ENCODE measurements at regions not wholly inside any gene's neighbourhood (a gene's known extent, or its start where the extent isn't known, plus 50 kb on each side); places are given as distances from the start of the nearest gene placed in this dataset.

GRCh38 chr10:4749271-4749574, 76.8 kb upstream of the AKR1E2 start:
- no peak for DNase-seq (ENCODE audit: low spot score)
- no peak overlapping the region for H3K4me3 Mint-ChIP-seq
- H3K27me3 Mint-ChIP-seq (ENCODE audit: low read depth) = peaks cover 26% of the 10 kb centered on the region
- no peaks in the 10 kb centered on the region for H3K4me1 Mint-ChIP-seq (ENCODE audit: low read depth)
- no peaks in the 10 kb centered on the region for H3K36me3 Mint-ChIP-seq (ENCODE audit: low read depth)
- no peaks in the 10 kb centered on the region for H3K9me3 Mint-ChIP-seq
- H3K27ac Mint-ChIP-seq = no peak overlapping the region

GRCh38 chr10:4748491-4749270, 77.3 kb upstream of the AKR1E2 start:
- no peak for DNase-seq (ENCODE audit: low spot score)
- Mint-ChIP-seq H3K4me3 (no peak overlapping the region), H3K9me3 (no peaks in the 10 kb centered on the region), H3K4me1 (ENCODE audit: low read depth) (no peaks in the 10 kb centered on the region), H3K36me3 (ENCODE audit: low read depth) (no peaks in the 10 kb centered on the region), H3K27me3 (ENCODE audit: low read depth) (peaks cover 30% of the 10 kb centered on the region), H3K27ac (no peak overlapping the region)

GRCh38 chr10:4742217-4742616, 83.8 kb upstream of the AKR1E2 start:
- Mint-ChIP-seq H3K27me3 (ENCODE audit: low read depth) (peaks cover 13% of the 10 kb centered on the region), H3K27ac (no peak overlapping the region), H3K4me3 (no peak overlapping the region), H3K36me3 (ENCODE audit: low read depth) (no peaks in the 10 kb centered on the region), H3K9me3 (no peaks in the 10 kb centered on the region), H3K4me1 (ENCODE audit: low read depth) (no peaks in the 10 kb centered on the region)
- no peak for DNase-seq (ENCODE audit: low spot score)

- H3K36me3 Mint-ChIP-seq (ENCODE audit: low read depth) = no peaks in the 10 kb centered on the region
- H3K9me3 Mint-ChIP-seq = no peaks in the 10 kb centered on the region
- H3K4me3 Mint-ChIP-seq = no peak overlapping the region
- peaks cover 8% of the 10 kb centered on the region for H3K27me3 Mint-ChIP-seq (ENCODE audit: low read depth)
- no peak overlapping the region for H3K27ac Mint-ChIP-seq
- DNase-seq (ENCODE audit: low spot score) = no peak
- H3K4me1 Mint-ChIP-seq (ENCODE audit: low read depth) = no peaks in the 10 kb centered on the region
Measured at GRCh38 chr10:4740471-4740870, 85.5 kb upstream of the AKR1E2 start.

GRCh38 chr10:4736608-4737007, 89.4 kb upstream of the AKR1E2 start:
- no peaks in the 10 kb centered on the region for H3K4me1 Mint-ChIP-seq (ENCODE audit: low read depth)
- peaks cover 4% of the 10 kb centered on the region for H3K27me3 Mint-ChIP-seq (ENCODE audit: low read depth)
- no peaks in the 10 kb centered on the region for H3K9me3 Mint-ChIP-seq
- H3K4me3 Mint-ChIP-seq = no peak overlapping the region
- H3K36me3 Mint-ChIP-seq (ENCODE audit: low read depth) = no peaks in the 10 kb centered on the region
- no peak overlapping the region for H3K27ac Mint-ChIP-seq
- DNase-seq (ENCODE audit: low spot score) = no peak

- DNase-seq (ENCODE audit: low spot score) = no peak
- H3K9me3 Mint-ChIP-seq = no peaks in the 10 kb centered on the region
- H3K4me1 Mint-ChIP-seq (ENCODE audit: low read depth) = no peaks in the 10 kb centered on the region
Measured at GRCh38 chr10:4736183-4736582, 89.8 kb upstream of the AKR1E2 start.

GRCh38 chr10:4733843-4734224, 92.2 kb upstream of the AKR1E2 start:
- Mint-ChIP-seq H3K36me3 (ENCODE audit: low read depth) (no peaks in the 10 kb centered on the region), H3K27ac (no peak overlapping the region), H3K4me1 (ENCODE audit: low read depth) (no peaks in the 10 kb centered on the region), H3K27me3 (ENCODE audit: low read depth) (peaks cover 4% of the 10 kb centered on the region), H3K9me3 (no peaks in the 10 kb centered on the region), H3K4me3 (no peak overlapping the region)
- no peak for DNase-seq (ENCODE audit: low spot score)

More at GRCh38 chr10:4736183-4736582, 89.8 kb upstream of the AKR1E2 start:
- H3K36me3 Mint-ChIP-seq (ENCODE audit: low read depth) = no peaks in the 10 kb centered on the region
- H3K27ac Mint-ChIP-seq = no peak overlapping the region
- H3K27me3 Mint-ChIP-seq (ENCODE audit: low read depth) = peaks cover 4% of the 10 kb centered on the region
- no peak overlapping the region for H3K4me3 Mint-ChIP-seq

GRCh38 chr10:4733150-4733842, 92.7 kb upstream of the AKR1E2 start:
- Mint-ChIP-seq H3K36me3 (ENCODE audit: low read depth) (no peaks in the 10 kb centered on the region), H3K27ac (no peak overlapping the region), H3K27me3 (ENCODE audit: low read depth) (peaks cover 2% of the 10 kb centered on the region), H3K4me1 (ENCODE audit: low read depth) (no peaks in the 10 kb centered on the region), H3K9me3 (no peaks in the 10 kb centered on the region), H3K4me3 (no peak overlapping the region)
- no peak for DNase-seq (ENCODE audit: low spot score)

GRCh38 chr10:4730998-4731397, 95.0 kb upstream of the AKR1E2 start:
- DNase-seq (ENCODE audit: low spot score) = no peak
- no peak overlapping the region for H3K27ac Mint-ChIP-seq
- H3K27me3 Mint-ChIP-seq (ENCODE audit: low read depth) = peaks cover 2% of the 10 kb centered on the region
- no peaks in the 10 kb centered on the region for H3K9me3 Mint-ChIP-seq
- H3K36me3 Mint-ChIP-seq (ENCODE audit: low read depth) = no peaks in the 10 kb centered on the region
- no peaks in the 10 kb centered on the region for H3K4me1 Mint-ChIP-seq (ENCODE audit: low read depth)
- H3K4me3 Mint-ChIP-seq = no peak overlapping the region

- Mint-ChIP-seq H3K27ac (no peak overlapping the region), H3K9me3 (no peaks in the 10 kb centered on the region), H3K27me3 (ENCODE audit: low read depth) (peaks cover 2% of the 10 kb centered on the region), H3K4me3 (no peak overlapping the region), H3K36me3 (ENCODE audit: low read depth) (no peaks in the 10 kb centered on the region), H3K4me1 (ENCODE audit: low read depth) (no peaks in the 10 kb centered on the region)
- DNase-seq (ENCODE audit: low spot score) = no peak
Measured at GRCh38 chr10:4725917-4726606, 99.9 kb upstream of the AKR1E2 start.

GRCh38 chr10:4723860-4724259, 102.1 kb upstream of the AKR1E2 start:
- H3K4me1 Mint-ChIP-seq (ENCODE audit: low read depth) = no peaks in the 10 kb centered on the region
- H3K36me3 Mint-ChIP-seq (ENCODE audit: low read depth) = no peaks in the 10 kb centered on the region
- peaks cover 6% of the 10 kb centered on the region for H3K27me3 Mint-ChIP-seq (ENCODE audit: low read depth)
- H3K9me3 Mint-ChIP-seq = no peaks in the 10 kb centered on the region
- H3K4me3 Mint-ChIP-seq = no peak overlapping the region
- H3K27ac Mint-ChIP-seq = no peak overlapping the region
- no peak for DNase-seq (ENCODE audit: low spot score)

- Mint-ChIP-seq H3K27me3 (ENCODE audit: low read depth) (peaks cover 9% of the 10 kb centered on the region), H3K4me1 (ENCODE audit: low read depth) (no peaks in the 10 kb centered on the region), H3K4me3 (no peak overlapping the region), H3K36me3 (ENCODE audit: low read depth) (no peaks in the 10 kb centered on the region), H3K27ac (no peak overlapping the region), H3K9me3 (no peaks in the 10 kb centered on the region)
- no peak for DNase-seq (ENCODE audit: low spot score)
Measured at GRCh38 chr10:4721999-4722753, 103.8 kb upstream of the AKR1E2 start.

GRCh38 chr10:4720463-4720862, 105.5 kb upstream of the AKR1E2 start:
- Mint-ChIP-seq H3K4me3 (no peak overlapping the region), H3K9me3 (no peaks in the 10 kb centered on the region), H3K27ac (no peak overlapping the region), H3K4me1 (ENCODE audit: low read depth) (no peaks in the 10 kb centered on the region), H3K27me3 (ENCODE audit: low read depth) (peaks cover 9% of the 10 kb centered on the region), H3K36me3 (ENCODE audit: low read depth) (no peaks in the 10 kb centered on the region)
- DNase-seq (ENCODE audit: low spot score) = no peak

GRCh38 chr10:4719671-4720070, 106.3 kb upstream of the AKR1E2 start:
- Mint-ChIP-seq H3K4me3 (no peak overlapping the region), H3K27ac (no peak overlapping the region), H3K27me3 (ENCODE audit: low read depth) (peaks cover 9% of the 10 kb centered on the region)

More at GRCh38 chr10:4719671-4720070, 106.3 kb upstream of the AKR1E2 start:
- Mint-ChIP-seq H3K4me1 (ENCODE audit: low read depth) (no peaks in the 10 kb centered on the region), H3K36me3 (ENCODE audit: low read depth) (no peaks in the 10 kb centered on the region), H3K9me3 (no peaks in the 10 kb centered on the region)
- no peak for DNase-seq (ENCODE audit: low spot score)
